A549 (cell line): ENCODE measurements at regions not wholly inside any gene's neighbourhood (a gene's known extent, or its start where the extent isn't known, plus 50 kb on each side); places are given as distances from the start of the nearest gene placed in this dataset.

Experiments
- ATAC-seq, 2 experiments: fragments of 200-7000 bp in 1 of 2; fragments of >200 bp in 1 of 2; cut with Nextera tagmentation in 1 of 2; cut with Tn5 transposase in 1 of 2; 3 replicates each; pipeline versions ENCODE4 v1.8.0 to v1.9.1; 2018 to 2020; ENCODE audit warnings: mild to moderate bottlenecking in 1 of 2, moderate library complexity in 1 of 2
- CTCF ChIA-PET: fragments of 300-600 bp; sonication (Branson Sonifier 250); formaldehyde crosslinking; extraction: SDS; loops from one replicate; lab custom pipeline; 2021; ENCODE audit warnings: antibody characterized with exemption, inconsistent platforms; lab: Yijun Ruan, JAX
- POLR2A ChIA-PET: fragments of 350-600 bp; formaldehyde crosslinking; extraction: SDS; loops from one replicate; lab custom pipeline; 2021; ENCODE audit warnings: antibody characterized with exemption, inconsistent platforms; lab: Yijun Ruan, JAX
- DNase-seq, 2 experiments: peaks; one replicate each; pipeline versions ENCODE4 v3.0.0 to v3.0.0-alpha.2; 2011 to 2016; ENCODE audit warnings: low read depth in 1 of 2, low spot score in 1 of 2
- FAIRE-seq: peaks from 2 replicates; lab custom pipeline; 2011; peaks lifted over from hg19 to GRCh38; lab: Jason Lieb, UNC
- H3K27ac ChIP-seq, 2 experiments: fragments of >200 bp; sonication (Bioruptor Twin); formaldehyde crosslinking; 3 replicates each; pipeline ENCODE4 v1.5.1; 2016 to 2017
- H3K4me1 ChIP-seq: fragments of >200 bp; sonication (Bioruptor Twin); formaldehyde crosslinking; 3 replicates; pipeline ENCODE4 v1.6.1; 2016
- H3K4me2 ChIP-seq: fragments of >200 bp; sonication (Bioruptor Twin); formaldehyde crosslinking; 3 replicates; pipeline ENCODE4 v1.6.1; 2016
- H3K4me3 ChIP-seq: fragments of >200 bp; sonication (Bioruptor Twin); formaldehyde crosslinking; 3 replicates; pipeline ENCODE4 v1.5.1; 2016
- H3K9me3 ChIP-seq: fragments of >200 bp; sonication (Bioruptor Twin); formaldehyde crosslinking; 3 replicates; pipeline ENCODE4 v1.6.1; 2016
- ATOH8 ChIP-seq: fragments of 250-450 bp; sonication (Bioruptor Pico); IDR thresholded peaks from 2 replicates; pipeline ENCODE4 v1.5.0; 2020; ENCODE audit warnings: low read depth, mild to moderate bottlenecking, moderate library complexity
- BHLHE40 ChIP-seq: IDR thresholded peaks from 2 replicates; pipeline ENCODE4 v1.6.1; 2012; ENCODE audit warnings: low read depth, low read length, inconsistent platforms
- CBX2 ChIP-seq: fragments of 200-600 bp; sonication (generic); IDR thresholded peaks from 2 replicates; pipeline ENCODE4 v1.6.1; 2016; ENCODE audit warnings: low read depth, mild to moderate bottlenecking, borderline replicate concordance
- CEBPB ChIP-seq, 2 experiments: fragments of >200 bp in 1 of 2; sonication (Bioruptor Twin) in 1 of 2; formaldehyde crosslinking in 1 of 2; IDR thresholded peaks; 2 replicates each; pipeline ENCODE4 v1.6.1; 2012 to 2016
- E2F6 ChIP-seq: IDR thresholded peaks from 2 replicates; pipeline ENCODE4 v1.6.1; 2012; ENCODE audit warnings: low read depth, borderline replicate concordance
- EHMT2 ChIP-seq: fragments of 200-600 bp; sonication (generic); IDR thresholded peaks from 2 replicates; pipeline ENCODE4 v1.6.1; 2016; ENCODE audit warnings: antibody characterized with exemption, low read depth, mild to moderate bottlenecking, moderate library complexity
- ESRRA ChIP-seq: fragments of 150-350 bp; IDR thresholded peaks from 2 replicates; pipeline ENCODE4 v1.6.1; 2014; ENCODE audit warnings: mild to moderate bottlenecking, low read length, borderline replicate concordance
- FOSB ChIP-seq: fragments of 250-450 bp; sonication (Bioruptor Pico); IDR thresholded peaks from 2 replicates; pipeline ENCODE4 v1.5.0; 2020; ENCODE audit warnings: mild to moderate bottlenecking, moderate library complexity
- FOSL2 ChIP-seq, 2 experiments: fragments of 450-650 bp in 1 of 2; fragments of >200 bp in 1 of 2; sonication (Bioruptor Twin) in 1 of 2; formaldehyde crosslinking; IDR thresholded peaks; 2 replicates each; pipeline versions ENCODE4 v1.5.0 to v1.6.1; 2016 to 2020; ENCODE audit warnings: mild to moderate bottlenecking in 1 of 2, moderate library complexity in 1 of 2
- FOXS1 ChIP-seq: fragments of 250-450 bp; sonication (Bioruptor Pico); IDR thresholded peaks from 2 replicates; pipeline ENCODE4 v1.5.0; 2020; ENCODE audit warnings: mild to moderate bottlenecking, moderate library complexity
- GATA3 ChIP-seq: IDR thresholded peaks from 2 replicates; pipeline ENCODE4 v1.6.1; 2012; ENCODE audit warnings: borderline replicate concordance
- HES2 ChIP-seq: fragments of >200 bp; sonication (Bioruptor Twin); formaldehyde crosslinking; IDR thresholded peaks from 2 replicates; pipeline ENCODE4 v1.6.1; 2016
- HEYL ChIP-seq: fragments of 250-450 bp; sonication (Bioruptor Pico); IDR thresholded peaks from 2 replicates; pipeline ENCODE4 v1.8.0; 2021; ENCODE audit warnings: mild to moderate bottlenecking, moderate library complexity
- HMGXB4 ChIP-seq: fragments of 250-450 bp; sonication (Bioruptor Pico); IDR thresholded peaks from 2 replicates; pipeline ENCODE4 v1.5.0; 2021; ENCODE audit warnings: mild to moderate bottlenecking, moderate library complexity, borderline replicate concordance
- HOXA7 ChIP-seq: fragments of 250-450 bp; sonication (Bioruptor Pico); IDR thresholded peaks from 2 replicates; pipeline ENCODE4 v1.5.0; 2020; ENCODE audit warnings: mild to moderate bottlenecking, moderate library complexity
- JUNB ChIP-seq: fragments of >200 bp; sonication (Bioruptor Twin); formaldehyde crosslinking; IDR thresholded peaks from 2 replicates; pipeline ENCODE4 v1.6.1; 2016
- NFE2L2 ChIP-seq: fragments of 150-350 bp; conservative IDR thresholded peaks from 2 replicates; pipeline ENCODE4 v1.6.1; 2014; ENCODE audit warnings: low read length
- PBX3 ChIP-seq: IDR thresholded peaks from 2 replicates; pipeline ENCODE4 v1.6.1; 2012
- POLR2AphosphoS2 ChIP-seq: conservative IDR thresholded peaks from 2 replicates; pipeline ENCODE4 v1.6.1; 2012; ENCODE audit warnings: low read length, improper control_type of control experiment, inconsistent platforms
- RCOR1 ChIP-seq: fragments of 150-350 bp; IDR thresholded peaks from 2 replicates; pipeline ENCODE4 v1.6.1; 2014; ENCODE audit warnings: antibody characterized with exemption, low read length, low read depth
- RFX5 ChIP-seq: fragments of 450-650 bp; IDR thresholded peaks from 2 replicates; pipeline ENCODE4 v1.7.1; 2014; ENCODE audit warnings: antibody characterized with exemption, mild to moderate bottlenecking, moderate library complexity
- TFCP2L1 ChIP-seq: fragments of 250-450 bp; sonication (Bioruptor Pico); IDR thresholded peaks from 2 replicates; pipeline ENCODE4 v1.5.0; 2021; ENCODE audit warnings: mild to moderate bottlenecking
- USF2 ChIP-seq: fragments of 450-650 bp; IDR thresholded peaks from 2 replicates; pipeline ENCODE4 v1.6.1; 2014; ENCODE audit warnings: antibody characterized with exemption
- ZC3H11A ChIP-seq: fragments of 450-650 bp; IDR thresholded peaks from 2 replicates; pipeline ENCODE4 v1.6.1; 2014; ENCODE audit warnings: antibody characterized with exemption, mild to moderate bottlenecking
- ZFP36 ChIP-seq: fragments of 450-650 bp; IDR thresholded peaks from 2 replicates; pipeline ENCODE4 v1.6.1; 2014; ENCODE audit warnings: borderline replicate concordance; ENCODE audit not compliant: partially characterized antibody
- WGBS: methylation state at CpG from one replicate; pipeline ENCODE4 v1.1.6; 2017; ENCODE audit errors: missing lambda C conversion rate; 5-methylcytosine and 5-hydroxymethylcytosine counted together

GRCh38 chr5:74272831-74273451 is 367.6 kb downstream of the ENC1 start:
- Histone ChIP-seq H3K4me3 (no peak overlapping the region), H3K9me3 (no peaks in the 10 kb centered on the region), H3K4me2 (no peak overlapping the region), H3K4me1 (peaks cover 8% of the 10 kb centered on the region; the same call in 2 of the 3 replicates), H3K27ac (no peak overlapping the region)
- no peak for FAIRE-seq
- no peak for ATAC-seq
- 76% methylated on average over 8 of the region's 8 CpGs for WGBS
- DNase-seq = no peak
- POLR2A ChIA-PET = no interaction called here
- TF ChIP-seq HES2 = no peak
- no peak for TF ChIP-seq HOXA7
- TF ChIP-seq USF2 = no peak
- no peak for TF ChIP-seq ZFP36
- TF ChIP-seq CBX2 = no peak
- TF ChIP-seq CEBPB (IDR thresholded peaks at IDR 0.05) = no peak
- no peak for TF ChIP-seq EHMT2
- no peak for TF ChIP-seq TFCP2L1 (CRISPR knock-in tag)
- no peak for TF ChIP-seq POLR2AphosphoS2
- no peak for TF ChIP-seq ZC3H11A
- no peak for TF ChIP-seq E2F6
- TF ChIP-seq FOSL2 (IDR thresholded peaks at IDR 0.05) = no peak
- TF ChIP-seq FOSL2 (CRISPR knock-in tag; IDR thresholded peaks at IDR 0.05) = no peak
- TF ChIP-seq GATA3 = no peak
- no peak for TF ChIP-seq PBX3
- no peak for TF ChIP-seq RFX5
- no peak for TF ChIP-seq NFE2L2
- TF ChIP-seq JUNB = no peak
- CTCF ChIA-PET = no interaction called here

GRCh38 chr5:74272024-74272775 is 368.3 kb downstream of the ENC1 start:
- POLR2A ChIA-PET = no interaction called here
- WGBS = 51% methylated on average over 2 of the region's 2 CpGs
- Histone ChIP-seq H3K4me1 (peaks cover 8% of the 10 kb centered on the region; the same call in 2 of the 3 replicates), H3K4me3 (no peak overlapping the region), H3K9me3 (no peaks in the 10 kb centered on the region), H3K4me2 (0 out of 3 replicates have a peak overlapping the region, but pooled peaks have one; percentile 9), H3K27ac (no peak overlapping the region)
- peak in 1 of 2 experiments; percentile 11 for DNase-seq
- FAIRE-seq = no peak
- CTCF ChIA-PET = no interaction called here
- ATAC-seq = no peak; a peak in 1 of 6 replicates
- TF ChIP-seq BHLHE40 (no peak), HES2 (no peak), ATOH8 (no peak), RCOR1 (no peak), USF2 (no peak), FOSB (CRISPR knock-in tag) (no peak), FOXS1 (CRISPR knock-in tag) (no peak), HMGXB4 (CRISPR knock-in tag) (no peak), ESRRA (no peak), HEYL (CRISPR knock-in tag) (no peak)
